Medulla oblongata (tissue), 1 donor: ENCODE measurements at regions not wholly inside any gene's neighbourhood (a gene's known extent, or its start where the extent isn't known, plus 50 kb on each side); places are given as distances from the start of the nearest gene placed in this dataset.
"Not testable (repeated sequence)": the region's sequence is repeated elsewhere in the genome, so short reads cannot be mapped to it uniquely, and the experiment has no call there.

Source experiments
- DNase-seq: peaks from one replicate; pipeline ENCODE4 v3.0.0-alpha.2; 2015; ENCODE audit errors: extremely low spot score

DNA sequence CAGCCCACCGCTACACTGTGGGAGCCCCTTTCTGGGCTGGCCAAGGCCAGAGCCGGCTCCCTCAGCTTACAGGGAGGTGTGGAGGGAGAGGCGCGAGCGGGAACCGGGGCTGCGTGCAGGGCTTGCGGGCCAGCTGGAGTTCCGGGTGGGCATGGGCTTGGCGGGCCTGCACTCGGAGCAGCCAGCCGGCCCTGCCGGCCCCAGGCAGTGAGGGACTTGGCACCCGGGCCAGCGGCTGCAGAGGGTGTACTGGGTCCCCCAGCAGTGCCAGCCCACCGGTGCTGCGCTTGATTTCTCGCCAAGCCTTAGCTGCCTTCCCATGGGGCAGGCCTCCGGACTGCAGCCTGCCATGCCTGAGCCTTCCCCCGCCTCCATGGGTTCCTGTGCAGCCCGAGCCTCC lies 306.2 kb downstream of the PPP4R3C start:
- not testable (repeated sequence) for DNase-seq

DNA sequence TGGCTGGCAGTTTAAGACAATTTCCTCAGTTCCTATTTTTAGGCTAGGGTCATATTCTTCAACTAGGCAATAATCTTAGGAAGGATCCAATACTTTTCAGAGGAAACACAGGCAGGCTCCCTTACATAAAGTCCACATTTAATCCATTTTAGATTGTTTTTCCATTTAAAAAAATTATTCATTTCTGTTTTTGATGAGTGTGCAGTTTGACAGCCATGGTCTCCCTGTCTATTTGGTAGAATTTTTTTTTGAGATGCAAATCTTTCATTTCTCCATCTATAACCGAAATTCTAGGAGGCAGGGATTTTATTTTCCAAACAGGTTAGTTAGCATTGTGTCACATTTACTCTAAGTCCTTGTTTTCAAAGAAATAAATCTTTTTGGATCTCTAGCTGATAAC lies 326.8 kb downstream of the PPP4R3C start:
- DNase-seq = no peak

DNA sequence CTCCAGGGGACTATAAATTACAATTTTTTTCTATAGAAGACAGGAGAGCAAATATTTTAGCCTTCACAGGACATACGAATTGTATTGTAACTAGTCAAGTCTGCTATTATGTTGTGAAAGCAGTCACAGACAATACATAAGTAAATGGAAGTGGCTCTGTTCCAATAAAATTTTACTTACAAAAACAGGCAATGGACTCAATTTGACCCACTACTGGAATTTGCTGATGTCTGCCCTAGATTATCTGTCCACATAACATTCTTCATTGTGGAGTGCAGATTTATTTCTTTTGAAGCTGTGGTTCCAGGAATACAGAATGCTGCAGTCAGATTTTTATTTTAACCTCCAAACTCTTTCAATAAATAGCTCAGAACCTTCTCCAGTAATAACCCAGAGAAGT lies 330.3 kb downstream of the PPP4R3C start:
- DNase-seq = no peak

DNA sequence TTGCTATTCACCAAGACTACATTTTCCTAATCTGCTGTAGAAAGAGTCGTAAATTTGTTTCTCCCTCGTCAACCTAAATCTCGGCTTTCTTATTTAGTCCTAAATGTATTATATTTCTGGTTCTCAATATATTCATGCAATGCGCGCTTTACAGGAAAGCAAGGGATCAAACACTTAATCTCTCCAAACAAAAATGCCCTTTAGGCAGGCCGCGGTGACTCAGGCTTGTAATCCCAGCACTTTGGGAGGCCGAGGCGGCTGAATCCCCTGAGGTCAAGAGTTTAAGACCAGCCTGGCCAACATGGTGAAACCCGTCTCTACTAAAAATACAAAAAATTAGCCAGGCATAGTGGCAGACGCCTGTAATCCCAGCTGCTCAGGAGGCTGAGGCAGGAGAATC lies 376.0 kb downstream of the PPP4R3C start:
- DNase-seq = not testable (repeated sequence)

DNA sequence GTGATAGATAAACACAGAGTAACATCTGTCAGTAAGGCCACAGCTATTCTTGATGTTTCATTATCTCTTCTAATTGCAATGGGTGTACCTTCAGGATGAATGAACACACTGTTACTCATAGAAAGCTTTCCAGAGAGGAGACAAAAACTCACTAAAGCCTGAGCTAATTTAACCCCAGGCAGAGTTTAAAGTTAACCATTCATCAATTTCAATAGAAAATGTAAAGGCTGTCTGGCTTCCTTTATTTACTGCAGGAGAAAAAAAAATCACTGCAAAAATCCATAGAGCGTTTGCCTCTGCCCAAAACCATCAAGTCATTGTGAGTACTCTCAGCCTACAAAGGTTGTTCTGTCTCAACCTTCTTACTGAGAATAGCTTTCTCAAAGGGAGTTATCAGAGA lies 376.9 kb downstream of the PPP4R3C start:
- DNase-seq = no peak

DNA sequence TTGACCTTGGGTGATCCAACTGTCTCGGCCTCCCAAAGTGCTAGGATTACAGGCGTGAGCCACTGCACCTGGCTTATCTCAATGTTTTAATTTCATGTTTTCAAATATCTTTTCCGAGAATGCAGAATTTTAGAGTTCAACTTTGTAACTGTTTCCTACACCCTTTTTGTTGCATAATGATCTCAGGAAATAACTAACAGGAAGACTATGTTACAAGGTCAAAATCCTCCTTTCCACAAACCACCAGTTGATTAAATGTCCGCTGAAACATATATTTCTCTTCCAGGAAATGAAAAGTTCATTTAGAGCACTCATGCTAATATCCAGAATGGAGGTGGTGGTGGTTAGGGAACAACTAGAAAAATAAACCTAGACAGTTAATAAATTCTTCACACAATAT lies 377.8 kb downstream of the PPP4R3C start:
- no peak for DNase-seq

DNA sequence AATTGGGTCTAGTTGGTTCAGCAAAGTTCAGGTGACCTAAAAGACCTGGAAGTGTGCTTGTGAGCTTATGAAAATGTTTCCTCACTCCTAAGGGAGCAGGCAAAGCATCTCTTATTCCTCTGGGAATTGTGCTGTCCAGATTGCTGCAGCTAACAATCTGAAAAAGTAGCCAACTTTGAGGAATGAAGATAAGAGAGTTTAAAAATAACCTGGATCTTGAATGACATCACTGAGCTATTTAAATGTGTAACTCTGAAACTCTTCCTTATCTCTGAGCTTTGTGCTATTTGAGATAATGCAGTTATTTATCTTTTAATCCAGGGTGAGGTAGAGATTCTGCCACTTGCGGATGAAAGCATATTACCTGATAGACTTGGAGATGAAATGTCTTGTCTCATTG lies 384.8 kb downstream of the PPP4R3C start:
- DNase-seq = no peak

DNA sequence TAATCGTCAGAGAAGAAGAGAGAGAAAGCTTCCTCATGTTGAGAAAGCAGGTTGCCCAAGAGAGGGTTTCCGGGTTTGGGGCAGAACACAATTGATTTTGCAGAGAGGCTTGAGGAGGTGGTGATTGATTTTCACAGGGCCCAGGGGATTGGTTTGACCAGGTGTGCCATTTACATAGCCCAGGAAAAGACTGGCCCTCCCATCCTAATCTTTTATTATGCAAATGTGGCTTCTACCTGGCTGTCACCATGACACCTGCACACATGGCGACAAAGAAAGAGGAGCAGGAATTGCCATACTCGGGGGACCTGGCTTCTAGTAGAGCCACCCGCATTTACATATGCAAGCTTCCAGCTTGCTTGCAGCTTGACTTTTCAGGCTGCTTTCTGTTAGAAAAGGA lies 405.3 kb downstream of the PPP4R3C start:
- no peak for DNase-seq

DNA sequence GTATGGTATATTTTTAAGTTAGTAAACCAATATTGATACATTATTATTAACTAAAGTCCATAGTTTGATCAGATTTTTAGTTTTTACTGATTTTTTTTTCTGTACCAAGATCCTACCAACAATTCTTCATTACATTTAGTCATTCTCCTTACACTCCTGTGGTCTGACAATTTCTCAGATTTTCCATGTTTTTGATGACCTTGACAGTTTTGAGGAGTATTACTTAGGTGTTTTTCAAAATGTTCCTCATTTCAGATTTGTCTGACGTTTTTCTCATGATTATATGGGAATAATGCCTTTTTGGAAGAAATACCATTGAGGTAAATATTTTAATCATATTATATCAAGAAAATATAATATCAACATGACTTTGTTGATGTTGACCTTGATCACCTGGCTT lies 423.8 kb downstream of the PPP4R3C start:
- no peak for DNase-seq

DNA sequence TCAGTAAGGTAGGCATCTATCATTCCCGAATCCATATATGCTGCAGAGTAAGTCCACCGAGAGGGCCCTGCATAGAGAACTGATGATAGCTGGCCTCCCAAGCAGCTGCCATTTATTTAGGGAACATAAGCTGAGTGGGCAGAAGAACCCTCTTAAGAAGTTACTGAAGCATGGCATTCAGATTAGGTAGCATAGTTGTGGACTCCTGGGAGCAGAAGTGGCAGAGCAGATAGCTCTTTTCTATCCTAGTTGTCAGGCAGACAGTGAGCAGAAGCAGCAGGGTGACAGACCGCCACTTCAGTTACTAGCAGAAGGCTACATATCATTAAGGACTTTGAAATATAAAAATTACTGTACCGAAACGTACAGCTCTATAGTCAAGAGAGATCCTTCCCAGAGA lies 454.7 kb downstream of the PPP4R3C start:
- DNase-seq = no peak

DNA sequence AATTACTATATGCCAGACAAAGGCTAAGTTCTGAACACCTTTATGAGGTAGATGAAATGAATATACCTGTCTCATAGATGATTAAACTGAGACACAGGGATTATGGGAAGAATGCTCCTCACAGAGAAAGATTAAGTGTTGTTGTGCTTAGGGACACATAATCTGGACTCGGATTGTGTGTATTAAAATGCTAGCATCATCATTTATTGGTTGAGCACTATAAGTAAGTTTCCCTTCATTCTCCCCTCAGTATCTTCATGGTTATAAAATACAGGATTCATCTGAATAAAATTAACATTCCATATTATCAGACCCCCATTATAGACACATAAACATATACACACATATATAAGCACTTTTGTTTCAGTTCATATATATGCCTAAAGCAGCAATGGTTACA lies 463.5 kb downstream of the PPP4R3C start:
- DNase-seq = no peak

DNA sequence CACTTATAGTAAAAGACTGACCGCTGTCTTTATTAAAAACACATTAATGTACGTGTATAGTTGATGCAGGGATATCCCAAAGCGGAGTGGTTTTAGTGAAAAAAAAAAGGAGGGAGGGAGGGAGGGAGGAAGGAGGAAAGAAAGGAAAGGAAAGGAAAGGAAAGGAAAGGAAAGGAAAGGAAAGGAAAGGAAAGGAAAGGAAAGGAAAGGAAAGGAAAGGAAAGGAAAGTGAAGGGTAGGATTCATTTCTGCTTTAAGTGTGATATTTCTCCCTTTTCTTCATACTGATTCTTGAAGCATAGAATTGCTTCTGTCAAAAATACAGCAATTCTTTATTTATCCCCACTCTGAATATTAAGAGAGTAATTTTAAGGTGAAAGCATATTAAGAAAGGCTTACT lies 504.9 kb downstream of the PPP4R3C start:
- no peak for DNase-seq

DNA sequence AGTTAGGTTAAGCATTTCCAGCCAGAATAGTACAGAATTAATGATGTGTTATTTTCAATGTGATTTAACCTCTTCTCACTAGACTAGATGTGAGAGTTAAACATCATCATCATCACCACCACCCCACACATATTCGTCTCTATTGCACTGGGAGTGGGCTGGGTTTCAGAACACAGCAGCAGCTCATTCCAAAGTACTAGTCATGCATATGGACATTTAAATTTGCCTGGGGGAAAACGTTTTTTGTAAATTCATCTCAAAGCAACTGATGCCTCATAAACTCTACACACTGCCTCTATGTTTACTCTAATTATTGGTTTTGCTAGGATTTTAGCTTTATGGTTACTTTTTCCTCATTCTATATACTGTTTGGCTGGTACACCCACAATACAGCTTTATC lies 509.1 kb downstream of the PPP4R3C start:
- no peak for DNase-seq

DNA sequence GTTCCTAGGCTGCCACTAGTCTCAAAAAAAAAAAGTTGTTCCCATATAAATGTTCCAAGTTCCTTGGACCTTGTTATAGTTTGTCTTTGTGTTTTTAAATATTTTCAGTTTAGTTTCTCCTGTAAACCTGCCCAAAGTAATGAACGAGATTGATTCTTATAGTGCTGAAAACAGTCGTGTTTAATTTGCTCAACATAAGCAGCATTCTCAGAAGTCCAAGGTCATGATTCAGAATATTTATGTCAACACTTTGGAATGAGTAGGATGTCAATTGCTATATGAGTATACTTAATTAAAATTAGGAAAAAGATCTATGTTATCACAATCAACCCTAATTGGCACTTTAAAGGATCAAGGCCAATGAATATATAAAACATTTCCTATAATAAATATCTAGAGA lies 510.9 kb downstream of the PPP4R3C start:
- no peak for DNase-seq

DNA sequence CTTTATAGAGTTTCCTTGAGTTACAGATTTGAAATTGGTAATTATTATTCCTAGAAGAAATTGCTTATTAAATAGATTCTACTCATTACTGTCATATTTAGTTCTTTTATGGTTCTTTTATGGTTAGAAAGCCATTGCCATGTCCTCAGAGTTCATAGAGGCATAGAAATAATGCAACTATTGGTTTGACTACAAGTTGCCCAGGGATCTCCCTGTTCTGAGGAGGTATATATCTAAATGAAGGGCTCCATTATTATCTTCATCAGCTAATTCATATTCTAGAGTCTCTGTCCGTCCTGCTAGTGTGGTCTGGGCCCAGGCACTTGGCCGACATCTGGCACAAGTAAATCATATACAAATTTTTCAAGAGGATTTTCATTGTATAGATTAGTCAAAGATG lies 535.7 kb downstream of the PPP4R3C start:
- no peak for DNase-seq

DNA sequence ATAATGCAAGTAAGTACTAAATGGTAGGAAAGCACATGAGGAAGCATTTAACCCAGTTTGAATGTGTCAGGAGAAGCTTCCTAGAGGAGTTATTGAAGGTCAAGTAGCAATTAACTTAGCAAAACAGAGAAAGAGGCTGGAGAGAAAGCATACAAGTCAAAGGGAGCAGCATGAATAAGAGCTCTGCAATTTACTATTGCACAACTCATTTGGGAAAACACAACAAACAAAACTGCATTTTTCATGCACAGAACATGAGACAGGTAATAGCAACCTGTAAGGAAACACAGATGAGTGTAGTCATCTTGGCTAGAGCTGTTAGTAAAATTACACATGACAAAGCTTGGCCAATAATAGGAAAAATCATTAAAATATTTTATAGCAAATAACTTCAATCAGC lies 538.1 kb downstream of the PPP4R3C start:
- DNase-seq = no peak

DNA sequence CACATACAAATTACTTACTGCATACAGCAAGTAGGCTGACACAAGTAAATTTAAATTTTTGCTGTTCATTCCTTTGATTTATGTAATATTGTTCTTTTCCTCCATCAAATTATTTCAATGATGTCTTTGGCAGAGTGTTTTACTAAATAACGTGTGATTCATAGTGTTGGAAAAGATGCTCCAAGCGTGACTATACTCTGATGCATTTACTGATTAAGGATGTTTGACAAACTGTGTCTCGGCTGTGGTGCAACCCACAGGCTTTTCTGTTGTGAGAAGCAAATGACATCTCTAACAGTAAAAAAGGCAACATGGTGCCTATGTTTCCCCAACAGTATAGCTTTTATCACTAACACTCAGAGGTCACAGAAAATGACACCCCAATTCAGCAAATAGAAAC lies 540.9 kb downstream of the PPP4R3C start:
- DNase-seq = no peak

DNA sequence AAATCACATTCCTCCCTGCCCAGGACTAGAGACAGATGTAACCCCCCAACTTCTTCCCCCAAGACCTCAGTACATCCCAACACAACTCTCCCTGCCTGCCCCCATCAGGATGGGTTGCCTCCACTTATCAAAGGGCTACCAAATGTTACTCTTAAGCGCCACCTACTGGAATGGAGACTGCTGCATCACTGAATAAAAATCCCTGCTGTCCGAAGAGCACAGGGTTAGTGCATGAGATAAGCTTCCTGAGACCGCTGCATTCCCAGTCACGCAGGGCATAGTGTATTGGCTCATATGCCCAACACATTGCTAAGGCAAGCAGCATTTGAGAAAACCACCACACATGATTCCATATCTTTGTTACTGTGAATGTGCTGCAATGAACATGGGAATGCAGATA lies 544.5 kb downstream of the PPP4R3C start:
- DNase-seq = peak; percentile 16

DNA sequence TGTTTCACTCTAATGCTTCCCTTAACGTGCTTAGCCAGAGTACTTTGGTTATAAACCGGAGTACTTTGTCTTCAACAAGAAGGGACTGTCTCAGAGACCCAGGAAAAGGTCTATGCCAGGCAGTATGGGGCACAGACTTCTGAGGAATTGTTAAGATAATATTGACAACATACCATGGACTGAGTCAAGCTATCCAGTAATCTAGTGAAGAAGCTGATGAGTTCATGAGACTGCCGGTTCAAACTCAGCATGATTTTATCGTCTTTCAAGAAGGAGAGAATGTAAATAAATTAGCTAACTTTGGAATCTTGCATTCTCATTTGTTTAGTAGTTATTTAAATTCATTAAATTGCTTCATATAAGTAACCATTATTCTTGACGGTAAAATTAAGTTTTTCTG lies 546.1 kb downstream of the PPP4R3C start:
- no peak for DNase-seq

DNA sequence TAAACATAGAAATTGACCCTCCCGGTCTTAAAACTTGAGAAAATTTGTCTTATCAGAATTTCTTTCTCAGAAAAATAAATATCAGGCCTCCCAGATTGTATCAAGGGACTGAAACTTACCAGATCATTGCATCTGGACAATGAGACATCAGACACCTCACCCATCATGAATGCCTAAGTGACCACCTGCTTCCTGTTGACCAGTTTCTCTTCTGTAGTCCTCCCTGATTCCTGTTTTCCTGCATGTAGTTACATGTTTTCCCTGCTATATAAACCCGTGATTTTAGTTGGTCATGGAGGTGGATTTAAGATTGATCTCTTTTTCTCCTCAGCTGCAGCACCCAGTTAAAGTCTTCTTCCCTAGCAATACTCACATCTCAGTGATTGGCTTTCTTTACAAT lies 548.1 kb downstream of the PPP4R3C start:
- DNase-seq = no peak

DNA sequence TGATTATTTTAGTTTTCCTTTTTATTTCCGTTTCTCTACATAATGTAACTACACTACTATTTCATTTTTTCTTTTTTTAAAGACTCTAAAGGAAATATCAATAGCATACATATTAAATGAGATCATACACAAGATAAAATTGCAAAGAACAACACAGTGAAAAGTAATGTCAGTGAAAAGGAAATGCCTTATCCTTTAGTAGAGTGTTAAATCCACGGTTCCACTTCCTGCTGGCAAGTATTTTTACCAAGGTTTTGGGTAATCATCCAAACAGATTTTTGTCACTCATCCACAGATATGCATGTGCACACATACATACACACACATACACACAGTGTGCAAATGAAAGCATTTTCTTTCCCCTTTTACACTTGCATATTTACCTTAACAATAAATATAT lies 548.9 kb downstream of the PPP4R3C start:
- no peak for DNase-seq

DNA sequence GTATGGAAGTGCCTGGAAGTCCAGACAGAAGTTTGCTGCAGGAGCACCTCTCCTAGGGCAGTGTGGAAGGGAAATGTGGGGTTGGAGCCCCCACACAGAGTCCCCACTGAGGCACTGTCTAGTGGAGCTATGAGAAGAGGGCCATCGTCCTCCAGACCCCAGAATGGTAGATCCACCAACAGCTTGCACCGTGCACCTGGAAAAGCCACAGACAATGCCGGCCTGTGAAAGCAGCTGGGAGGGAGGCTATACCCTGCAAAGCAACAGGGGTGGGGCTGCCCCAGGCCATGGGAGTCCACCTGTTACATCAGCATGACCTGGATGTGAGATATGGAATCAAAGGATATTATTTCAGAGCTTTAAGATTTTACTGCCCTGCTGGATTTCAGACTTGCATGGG lies 551.4 kb downstream of the PPP4R3C start:
- not testable (repeated sequence) for DNase-seq

DNA sequence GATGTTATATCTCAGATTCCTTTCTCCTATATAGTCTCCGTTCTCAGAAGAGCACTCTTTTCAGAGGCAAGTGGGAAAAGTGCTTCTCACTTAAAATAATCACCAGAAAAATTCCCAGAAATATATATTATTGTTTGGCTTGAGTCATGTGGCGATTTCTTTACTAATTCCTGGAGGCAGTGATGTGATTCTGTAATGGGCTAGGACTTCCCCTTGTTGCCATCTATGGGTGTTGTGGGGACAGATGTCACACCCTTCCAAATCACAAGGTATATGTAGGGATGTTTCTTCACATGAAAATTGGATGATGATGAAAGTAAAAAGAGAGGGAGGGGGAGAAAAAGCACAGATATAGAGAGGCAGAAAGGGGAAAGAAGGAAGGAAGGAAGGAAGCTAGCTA lies 553.4 kb downstream of the PPP4R3C start:
- no peak for DNase-seq

DNA sequence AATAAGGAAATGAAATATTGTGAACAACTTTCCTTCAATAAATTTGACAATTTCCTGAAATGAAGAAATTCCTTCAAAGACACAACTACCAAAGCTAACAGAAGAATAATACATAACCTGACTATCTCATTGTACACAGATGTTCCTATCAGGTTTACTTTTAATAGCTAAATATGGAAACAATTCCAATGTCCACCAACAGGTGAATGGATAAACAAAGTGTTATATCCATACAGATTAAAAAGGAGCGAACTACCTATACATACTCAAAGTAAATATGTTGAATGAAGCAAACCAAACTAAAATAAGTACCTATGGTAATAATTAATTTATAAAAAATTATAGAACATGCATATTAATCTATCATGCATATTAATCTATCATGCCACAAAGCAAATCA lies 554.9 kb downstream of the PPP4R3C start:
- DNase-seq = no peak

DNA sequence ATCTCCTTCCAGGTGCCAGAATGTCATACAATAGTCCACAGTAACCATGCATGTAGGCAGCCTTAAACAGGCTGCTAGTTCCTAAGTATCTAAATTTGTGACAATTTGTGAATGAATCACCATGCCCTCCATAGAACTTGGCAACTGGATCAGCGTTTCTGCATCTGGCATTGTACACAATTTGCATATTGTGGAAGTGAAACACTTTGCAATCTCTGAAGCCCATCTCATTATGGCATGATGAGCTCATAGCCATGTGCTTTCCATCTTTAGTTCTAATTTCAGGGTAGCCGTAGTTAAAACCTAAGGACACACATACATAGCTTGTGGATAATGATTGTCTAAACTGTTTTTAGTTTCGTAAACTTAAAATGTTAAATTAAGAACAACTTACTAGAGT lies 573.6 kb downstream of the PPP4R3C start:
- DNase-seq = no peak
